Mesendoderm (in vitro differentiated cells): ENCODE measurements at regions not wholly inside any gene's neighbourhood (a gene's known extent, or its start where the extent isn't known, plus 50 kb on each side); places are given as distances from the start of the nearest gene placed in this dataset.

Source experiments
- DNase-seq: peaks from one replicate; pipeline ENCODE4 v3.0.0; 2013
- H2AK5ac ChIP-seq: 2 replicates; pipeline ENCODE4 v1.6.1; 2013; ENCODE audit warnings: low read length, inconsistent platforms
- H2BK120ac ChIP-seq: 2 replicates; pipeline ENCODE4 v1.6.1; 2013; ENCODE audit warnings: low read depth, mild to moderate bottlenecking, low read length, moderate library complexity, mixed read lengths
- H2BK15ac ChIP-seq: replicated peaks from 2 replicates; pipeline ENCODE4 v1.6.1; 2013; ENCODE audit warnings: low read depth, mild to moderate bottlenecking, moderate library complexity
- H2BK5ac ChIP-seq: 2 replicates; pipeline ENCODE4 v1.6.1; 2013; ENCODE audit warnings: low read length, inconsistent platforms
- H3K18ac ChIP-seq: 2 replicates; pipeline ENCODE4 v1.6.1; 2013; ENCODE audit warnings: mild to moderate bottlenecking, low read length, mixed read lengths
- H3K23ac ChIP-seq: one replicate; pipeline ENCODE4 v1.6.1; 2013; ENCODE audit warnings: low read length
- H3K27ac ChIP-seq: 2 replicates; pipeline ENCODE4 v1.5.1; 2013; ENCODE audit warnings: low read depth, mild to moderate bottlenecking, inconsistent platforms, low read length, moderate library complexity
- H3K27me3 ChIP-seq: 2 replicates; pipeline ENCODE4 v1.6.1; 2013; ENCODE audit warnings: low read length, control low read depth, mild to moderate bottlenecking, inconsistent platforms; ENCODE audit not compliant: insufficient read depth, poor library complexity
- H3K36me3 ChIP-seq: 2 replicates; pipeline ENCODE4 v1.6.1; 2013; ENCODE audit warnings: low read length, inconsistent platforms; ENCODE audit not compliant: control insufficient read depth, insufficient read depth
- H3K4ac ChIP-seq: one replicate; pipeline ENCODE4 v1.6.1; 2013; ENCODE audit warnings: low read depth, mild to moderate bottlenecking, low read length, moderate library complexity
- H3K4me1 ChIP-seq: 2 replicates; pipeline ENCODE4 v1.6.1; 2013; ENCODE audit warnings: low read depth, low read length, inconsistent platforms; ENCODE audit not compliant: control insufficient read depth
- H3K4me2 ChIP-seq: 2 replicates; pipeline ENCODE4 v1.6.1; 2013; ENCODE audit warnings: low read length
- H3K4me3 ChIP-seq: 2 replicates; pipeline ENCODE4 v1.5.1; 2013; ENCODE audit warnings: mild to moderate bottlenecking, low read length
- H3K56ac ChIP-seq: one replicate; pipeline ENCODE4 v1.6.1; 2013; ENCODE audit warnings: low read length
- H3K79me1 ChIP-seq: 2 replicates; pipeline ENCODE4 v1.6.1; 2013; ENCODE audit warnings: low read length, inconsistent platforms
- H3K79me2 ChIP-seq: 2 replicates; pipeline ENCODE4 v1.6.1; 2013; ENCODE audit warnings: mild to moderate bottlenecking, low read length; ENCODE audit not compliant: control insufficient read depth, insufficient read depth
- H3K9ac ChIP-seq: 2 replicates; pipeline ENCODE4 v1.6.1; 2013; ENCODE audit warnings: low read length, inconsistent platforms
- H4K5ac ChIP-seq: one replicate; pipeline ENCODE4 v1.6.1; 2013; ENCODE audit warnings: low read length
- H4K8ac ChIP-seq: one replicate; pipeline ENCODE4 v1.6.1; 2013; ENCODE audit warnings: low read depth, mild to moderate bottlenecking, control low read depth, low read length, moderate library complexity
- WGBS: extraction: QIAGEN DNeasy Blood & Tissue Kit; methylation state at CpG from one replicate; pipeline ENCODE4 v1.1.7; 2013; ENCODE audit warnings: low lambda C conversion rate, missing lambda C conversion rate; ENCODE audit not compliant: insufficient coverage; ENCODE audit errors: extremely low coverage; 5-methylcytosine and 5-hydroxymethylcytosine counted together

DNA sequence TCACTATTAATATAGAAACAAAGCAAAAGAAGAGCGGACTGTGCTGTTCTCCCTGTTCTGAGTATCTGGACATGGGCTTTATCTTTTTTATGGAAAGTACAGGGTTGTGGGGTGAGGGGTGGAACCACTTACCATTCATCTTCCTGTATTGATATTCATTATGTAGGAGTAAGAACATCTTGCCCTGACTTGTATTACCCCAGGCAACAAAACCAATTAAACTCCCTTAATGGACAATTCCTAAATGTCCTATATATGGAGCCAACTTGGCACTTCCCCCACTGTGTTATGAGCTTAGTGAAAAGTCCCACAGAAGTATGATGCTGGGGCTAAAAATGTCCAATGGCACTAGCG lies 139.9 kb upstream of the KRR1 start:
- no peak for DNase-seq
- no peak overlapping the region for H4K5ac ChIP-seq
- no peak overlapping the region for H2BK15ac ChIP-seq
- no peak overlapping the region for H3K9ac ChIP-seq
- H3K27ac ChIP-seq: no peak overlapping the region
- no peak overlapping the region for H2BK5ac ChIP-seq
- H3K79me1 ChIP-seq: no peaks in the 10 kb centered on the region
- no peaks in the 10 kb centered on the region for H3K27me3 ChIP-seq
- H3K18ac ChIP-seq: no peak overlapping the region
- no CpG with 5 or more reads among the region's 2 CpGs for WGBS
- no peaks in the 10 kb centered on the region for H3K36me3 ChIP-seq
- no peak overlapping the region for H4K8ac ChIP-seq
- no peaks in the 10 kb centered on the region for H3K4me1 ChIP-seq
- H2BK120ac ChIP-seq: no peak overlapping the region
- no peaks in the 10 kb centered on the region for H3K79me2 ChIP-seq
- no peak overlapping the region for H3K4me2 ChIP-seq
- H3K4ac ChIP-seq: peak overlapping the region; percentile 36
- H3K56ac ChIP-seq: no peak overlapping the region
- no peak overlapping the region for H3K23ac ChIP-seq
- H3K4me3 ChIP-seq: no peak overlapping the region
- H2AK5ac ChIP-seq: no peak overlapping the region

- H3K18ac ChIP-seq: no peak overlapping the region
- no peak overlapping the region for H3K9ac ChIP-seq
- peak overlapping the region; percentile 36 for H3K4ac ChIP-seq
- H3K27me3 ChIP-seq: no peaks in the 10 kb centered on the region
- H2BK5ac ChIP-seq: no peak overlapping the region
- no peak overlapping the region for H4K5ac ChIP-seq
- H3K23ac ChIP-seq: no peak overlapping the region
- H3K56ac ChIP-seq: no peak overlapping the region
- no peak overlapping the region for H2BK120ac ChIP-seq
- H3K4me3 ChIP-seq: no peak overlapping the region
- H3K79me1 ChIP-seq: no peaks in the 10 kb centered on the region
- no peak overlapping the region for H4K8ac ChIP-seq
- no peak overlapping the region for H2BK15ac ChIP-seq
- no peak overlapping the region for H2AK5ac ChIP-seq
- DNase-seq: no peak
- no peaks in the 10 kb centered on the region for H3K79me2 ChIP-seq
- H3K27ac ChIP-seq: no peak overlapping the region
- H3K4me2 ChIP-seq: no peak overlapping the region
- H3K4me1 ChIP-seq: no peaks in the 10 kb centered on the region
- H3K36me3 ChIP-seq: no peaks in the 10 kb centered on the region
- no CpG with 5 or more reads among the region's 2 CpGs for WGBS
Measured at GRCh38 chr12:75650595-75651341, 139.4 kb upstream of the KRR1 start.

DNA sequence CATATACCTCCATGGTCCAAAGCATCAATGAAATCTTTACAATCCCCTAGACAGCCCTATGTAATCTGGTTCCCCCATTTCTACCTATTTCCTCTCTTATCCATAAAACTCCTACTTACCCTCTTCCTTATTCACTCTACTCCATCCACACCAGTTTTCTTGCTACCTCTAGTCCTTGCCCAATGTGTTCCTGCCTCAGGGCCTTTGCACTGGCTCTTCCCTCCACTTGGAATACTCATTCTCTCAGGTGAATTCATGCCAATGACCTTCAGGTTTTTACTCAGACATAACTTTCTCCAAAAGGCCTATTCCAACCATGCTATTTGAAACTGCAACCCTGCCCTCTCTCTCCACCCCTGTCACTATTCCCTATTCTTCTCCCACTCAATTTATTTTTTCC lies 138.7 kb upstream of the KRR1 start:
- H2BK120ac ChIP-seq: no peak overlapping the region
- H3K4me2 ChIP-seq: no peak overlapping the region
- H3K79me1 ChIP-seq: no peaks in the 10 kb centered on the region
- no peaks in the 10 kb centered on the region for H3K36me3 ChIP-seq
- H3K18ac ChIP-seq: no peak overlapping the region
- no peak overlapping the region for H2BK5ac ChIP-seq
- no peak overlapping the region for H3K4me3 ChIP-seq
- H3K9ac ChIP-seq: no peak overlapping the region
- H3K27me3 ChIP-seq: no peaks in the 10 kb centered on the region
- H3K79me2 ChIP-seq: no peaks in the 10 kb centered on the region
- no peak overlapping the region for H2BK15ac ChIP-seq
- H3K4me1 ChIP-seq: no peaks in the 10 kb centered on the region
- H4K5ac ChIP-seq: no peak overlapping the region
- H3K23ac ChIP-seq: no peak overlapping the region
- no peak for DNase-seq
- no peak overlapping the region for H2AK5ac ChIP-seq
- H3K56ac ChIP-seq: no peak overlapping the region
- no peak overlapping the region for H3K4ac ChIP-seq
- H4K8ac ChIP-seq: no peak overlapping the region
- no peak overlapping the region for H3K27ac ChIP-seq

- Histone ChIP-seq H4K5ac (no peak overlapping the region), H3K27me3 (no peaks in the 10 kb centered on the region), H3K9ac (no peak overlapping the region), H2BK15ac (no peak overlapping the region), H2BK5ac (no peak overlapping the region), H3K23ac (no peak overlapping the region), H2BK120ac (no peak overlapping the region), H3K27ac (no peak overlapping the region), H3K79me1 (no peaks in the 10 kb centered on the region), H3K4me1 (no peaks in the 10 kb centered on the region), H4K8ac (no peak overlapping the region), H3K4ac (no peak overlapping the region), H3K56ac (no peak overlapping the region), H3K79me2 (no peaks in the 10 kb centered on the region), H3K4me3 (no peak overlapping the region), H3K18ac (no peak overlapping the region), H3K36me3 (no peaks in the 10 kb centered on the region), H3K4me2 (no peak overlapping the region), H2AK5ac (no peak overlapping the region)
- WGBS: no CpG with 5 or more reads among the region's 3 CpGs
- DNase-seq: no peak
Measured at GRCh38 chr12:75648856-75649255, 137.4 kb upstream of the KRR1 start.

- no peak overlapping the region for H4K8ac ChIP-seq
- no peak overlapping the region for H2BK120ac ChIP-seq
- H3K79me2 ChIP-seq: no peaks in the 10 kb centered on the region
- no peaks in the 10 kb centered on the region for H3K4me1 ChIP-seq
- no peak overlapping the region for H4K5ac ChIP-seq
- H3K4me3 ChIP-seq: no peak overlapping the region
- H3K23ac ChIP-seq: no peak overlapping the region
- no peaks in the 10 kb centered on the region for H3K79me1 ChIP-seq
- H2AK5ac ChIP-seq: no peak overlapping the region
- peak; percentile 33 for DNase-seq
- no CpG with 5 or more reads among the region's 4 CpGs for WGBS
- no peak overlapping the region for H3K4ac ChIP-seq
- H3K27ac ChIP-seq: no peak overlapping the region
- H3K36me3 ChIP-seq: no peaks in the 10 kb centered on the region
- no peak overlapping the region for H3K4me2 ChIP-seq
- no peak overlapping the region for H2BK5ac ChIP-seq
- peak overlapping the region; percentile 98 for H2BK15ac ChIP-seq
- no peak overlapping the region for H3K18ac ChIP-seq
- no peaks in the 10 kb centered on the region for H3K27me3 ChIP-seq
- H3K9ac ChIP-seq: no peak overlapping the region
- no peak overlapping the region for H3K56ac ChIP-seq
Measured at GRCh38 chr12:75646329-75647210, 135.2 kb upstream of the KRR1 start.
